ENCODE measurements at regions not wholly inside any gene's neighbourhood (a gene's known extent, or its start where the extent isn't known, plus 50 kb on each side); places are given as distances from the start of the nearest gene placed in this dataset.

DNA sequence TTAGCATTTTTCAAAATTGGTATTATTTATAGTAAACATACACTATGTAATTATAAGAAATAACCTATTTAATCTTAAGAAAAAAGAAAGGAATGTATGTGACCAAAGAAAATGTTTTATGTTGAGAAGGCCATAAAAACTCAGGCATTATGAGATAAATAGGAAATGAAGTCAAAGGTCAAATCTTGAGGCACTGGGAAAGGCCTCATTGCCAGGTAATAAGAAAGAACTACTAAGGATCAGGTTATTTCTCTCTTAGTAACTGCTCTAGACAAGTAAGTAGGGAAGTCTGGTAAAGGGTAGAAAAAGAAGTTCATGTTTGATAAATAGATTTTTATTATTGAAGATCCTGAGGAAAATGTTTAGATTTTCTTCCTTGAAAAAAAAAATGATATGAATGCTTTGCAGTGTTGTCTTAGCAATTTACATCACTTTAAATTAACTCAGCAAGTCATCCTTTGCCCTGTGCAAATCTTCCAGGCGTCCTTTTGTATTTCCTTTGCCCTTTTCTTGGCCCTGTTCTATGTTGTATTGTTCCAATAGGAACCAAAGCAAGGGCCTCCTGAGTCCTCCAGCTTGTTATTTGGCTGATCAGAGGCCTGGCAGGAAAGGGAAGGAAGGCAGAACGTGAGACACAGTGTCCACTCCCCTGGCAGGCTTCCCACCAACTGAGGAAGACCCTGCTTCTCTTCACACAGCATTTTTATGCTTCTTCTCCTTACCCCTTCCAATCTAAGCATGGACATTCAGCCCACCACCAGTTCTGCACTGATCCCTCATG, 260.4 kb upstream of the MIR17HG start:
- intact Hi-C loops (cut with micrococcal nuclease; ENCODE audit: unreplicated experiment), result no loop called here
- ChIA-PET POLR2A (ENCODE audit: low non-redundant PET) (no interaction called here), CTCF (no interaction called here)
- no peak for DNase-seq (ENCODE audit: low spot score)
- peaks cover 74% of the 10 kb centered on the region for H3K27me3 ChIP-seq (replicated peaks; ENCODE audit: insufficient read depth, low read depth, low read length, poor library complexity)
- BruUV-seq (replicated peaks), result no TSS peak
- peaks cover 7% of the 10 kb centered on the region for H3K4me1 ChIP-seq (ENCODE audit: insufficient read depth, low read length, poor library complexity, severe bottlenecking)
- H3K36me3 ChIP-seq (ENCODE audit: insufficient read depth, low read length, poor library complexity, severe bottlenecking), result no peaks in the 10 kb centered on the region
- H3K27ac ChIP-seq (ENCODE audit: low read depth, low read length, poor library complexity, severe bottlenecking), result no peak overlapping the region
- TF ChIP-seq CTCF (conservative IDR thresholded peaks at IDR 0.05; ENCODE audit: low read depth, low read length), result no peak
- TF ChIP-seq EZH2 (IDR thresholded peaks at IDR 0.05; ENCODE audit: borderline replicate concordance, low read depth, low read length, poor library complexity, severe bottlenecking), result no peak
- H3K9me3 ChIP-seq (ENCODE audit: low read depth, low read length, poor library complexity, severe bottlenecking), result no peaks in the 10 kb centered on the region
- H3K4me3 ChIP-seq (ENCODE audit: low read depth, low read length, poor library complexity, severe bottlenecking), result no peak overlapping the region

DNA sequence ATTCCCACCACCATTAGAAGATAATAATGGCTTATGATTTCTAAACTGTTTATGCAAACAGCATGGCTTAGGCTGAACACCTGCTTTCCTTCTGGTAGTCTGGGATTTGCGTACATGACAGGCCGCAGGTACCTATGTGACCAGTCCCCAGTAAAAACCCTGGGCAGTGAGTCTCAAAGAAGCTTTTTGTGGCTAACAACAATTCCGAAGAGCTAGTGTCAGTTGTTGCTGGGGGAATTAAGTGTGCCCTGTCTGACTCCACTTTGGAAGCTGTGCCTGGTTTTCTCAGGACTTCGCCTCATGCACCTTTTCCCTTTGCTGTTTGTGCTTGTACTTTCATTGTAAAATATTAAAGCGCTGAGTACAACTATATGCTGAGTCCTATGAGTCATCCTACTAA, 250.2 kb upstream of the MIR17HG start:
- no peak overlapping the region for H3K4me3 ChIP-seq (ENCODE audit: low read depth, low read length, poor library complexity, severe bottlenecking)
- intact Hi-C loops (cut with micrococcal nuclease; ENCODE audit: unreplicated experiment), result no loop called here
- no peaks in the 10 kb centered on the region for H3K9me3 ChIP-seq (ENCODE audit: low read depth, low read length, poor library complexity, severe bottlenecking)
- CTCF ChIA-PET, result no interaction called here
- H3K4me1 ChIP-seq (ENCODE audit: insufficient read depth, low read length, poor library complexity, severe bottlenecking), result no peaks in the 10 kb centered on the region
- TF ChIP-seq EZH2 (IDR thresholded peaks at IDR 0.05; ENCODE audit: borderline replicate concordance, low read depth, low read length, poor library complexity, severe bottlenecking) (no peak), CTCF (conservative IDR thresholded peaks at IDR 0.05; ENCODE audit: low read depth, low read length) (no peak)
- H3K27me3 ChIP-seq (replicated peaks; ENCODE audit: insufficient read depth, low read depth, low read length, poor library complexity), result peaks cover 88% of the 10 kb centered on the region
- no peak overlapping the region for H3K27ac ChIP-seq (ENCODE audit: low read depth, low read length, poor library complexity, severe bottlenecking)
- POLR2A ChIA-PET (ENCODE audit: low non-redundant PET), result no interaction called here
- BruUV-seq (replicated peaks), result no TSS peak
- no peak for DNase-seq (ENCODE audit: low spot score)
- H3K36me3 ChIP-seq (ENCODE audit: insufficient read depth, low read length, poor library complexity, severe bottlenecking), result no peaks in the 10 kb centered on the region

DNA sequence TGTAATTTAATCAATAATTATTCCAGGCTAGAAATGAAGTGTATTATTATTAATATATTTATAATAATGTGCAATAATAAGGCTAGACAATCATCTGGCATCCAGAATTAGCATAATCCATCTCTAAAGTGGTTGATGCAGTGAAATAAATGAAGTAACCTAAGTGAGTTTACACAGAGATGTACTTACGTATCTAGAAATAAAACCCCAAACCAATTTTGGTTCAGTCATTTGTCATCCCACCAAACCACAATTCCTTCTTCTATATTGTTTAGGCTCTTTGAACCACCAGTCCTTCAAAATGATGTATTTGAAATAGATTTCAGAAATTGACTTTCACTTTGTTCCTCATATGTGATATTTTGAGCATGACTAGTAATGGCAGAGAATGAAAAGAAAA, 247.6 kb upstream of the MIR17HG start:
- H3K9me3 ChIP-seq (ENCODE audit: low read depth, low read length, poor library complexity, severe bottlenecking), result no peaks in the 10 kb centered on the region
- no TSS peak for BruUV-seq (replicated peaks)
- no peak for TF ChIP-seq EZH2 (IDR thresholded peaks at IDR 0.05; ENCODE audit: borderline replicate concordance, low read depth, low read length, poor library complexity, severe bottlenecking)
- TF ChIP-seq CTCF (conservative IDR thresholded peaks at IDR 0.05; ENCODE audit: low read depth, low read length), result no peak
- H3K27ac ChIP-seq (ENCODE audit: low read depth, low read length, poor library complexity, severe bottlenecking), result no peak overlapping the region
- no peak overlapping the region for H3K4me3 ChIP-seq (ENCODE audit: low read depth, low read length, poor library complexity, severe bottlenecking)
- intact Hi-C loops (cut with micrococcal nuclease; ENCODE audit: unreplicated experiment), result no loop called here
- H3K27me3 ChIP-seq (replicated peaks; ENCODE audit: insufficient read depth, low read depth, low read length, poor library complexity), result peaks cover 89% of the 10 kb centered on the region
- no peak for DNase-seq (ENCODE audit: low spot score)
- no peaks in the 10 kb centered on the region for H3K4me1 ChIP-seq (ENCODE audit: insufficient read depth, low read length, poor library complexity, severe bottlenecking)
- ChIA-PET CTCF (no interaction called here), POLR2A (ENCODE audit: low non-redundant PET) (no interaction called here)
- no peaks in the 10 kb centered on the region for H3K36me3 ChIP-seq (ENCODE audit: insufficient read depth, low read length, poor library complexity, severe bottlenecking)

All from A673 (cell line).